ENCODE measurements at regions not wholly inside any gene's neighbourhood (a gene's known extent, or its start where the extent isn't known, plus 50 kb on each side); places are given as distances from the start of the nearest gene placed in this dataset.

DNA sequence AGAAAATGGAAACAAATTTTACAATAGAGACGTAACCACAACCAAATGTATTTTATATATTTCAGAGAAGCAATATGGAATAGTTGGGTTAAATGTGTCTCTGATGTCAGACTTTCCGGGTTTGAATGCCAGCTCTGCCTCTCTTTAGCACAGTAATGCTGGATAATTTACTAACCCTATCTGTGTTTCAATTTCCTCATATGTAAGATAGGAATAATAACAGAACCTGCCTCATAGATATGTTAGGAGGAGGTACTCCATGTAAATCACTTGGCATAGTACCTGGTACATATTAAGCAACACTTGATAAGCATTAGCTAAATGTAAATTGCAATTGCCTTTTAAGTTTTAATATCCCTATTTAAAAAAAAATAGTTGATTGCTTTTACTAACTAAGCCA, 231.3 kb upstream of the ZC3H15 start:
- TF ChIP-seq, protein P1, sequence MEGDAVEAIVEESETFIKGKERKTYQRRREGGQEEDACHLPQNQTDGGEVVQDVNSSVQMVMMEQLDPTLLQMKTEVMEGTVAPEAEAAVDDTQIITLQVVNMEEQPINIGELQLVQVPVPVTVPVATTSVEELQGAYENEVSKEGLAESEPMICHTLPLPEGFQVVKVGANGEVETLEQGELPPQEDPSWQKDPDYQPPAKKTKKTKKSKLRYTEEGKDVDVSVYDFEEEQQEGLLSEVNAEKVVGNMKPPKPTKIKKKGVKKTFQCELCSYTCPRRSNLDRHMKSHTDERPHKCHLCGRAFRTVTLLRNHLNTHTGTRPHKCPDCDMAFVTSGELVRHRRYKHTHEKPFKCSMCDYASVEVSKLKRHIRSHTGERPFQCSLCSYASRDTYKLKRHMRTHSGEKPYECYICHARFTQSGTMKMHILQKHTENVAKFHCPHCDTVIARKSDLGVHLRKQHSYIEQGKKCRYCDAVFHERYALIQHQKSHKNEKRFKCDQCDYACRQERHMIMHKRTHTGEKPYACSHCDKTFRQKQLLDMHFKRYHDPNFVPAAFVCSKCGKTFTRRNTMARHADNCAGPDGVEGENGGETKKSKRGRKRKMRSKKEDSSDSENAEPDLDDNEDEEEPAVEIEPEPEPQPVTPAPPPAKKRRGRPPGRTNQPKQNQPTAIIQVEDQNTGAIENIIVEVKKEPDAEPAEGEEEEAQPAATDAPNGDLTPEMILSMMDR (IDR thresholded peaks at IDR 0.05): no peak
- TF ChIP-seq, protein P2, sequence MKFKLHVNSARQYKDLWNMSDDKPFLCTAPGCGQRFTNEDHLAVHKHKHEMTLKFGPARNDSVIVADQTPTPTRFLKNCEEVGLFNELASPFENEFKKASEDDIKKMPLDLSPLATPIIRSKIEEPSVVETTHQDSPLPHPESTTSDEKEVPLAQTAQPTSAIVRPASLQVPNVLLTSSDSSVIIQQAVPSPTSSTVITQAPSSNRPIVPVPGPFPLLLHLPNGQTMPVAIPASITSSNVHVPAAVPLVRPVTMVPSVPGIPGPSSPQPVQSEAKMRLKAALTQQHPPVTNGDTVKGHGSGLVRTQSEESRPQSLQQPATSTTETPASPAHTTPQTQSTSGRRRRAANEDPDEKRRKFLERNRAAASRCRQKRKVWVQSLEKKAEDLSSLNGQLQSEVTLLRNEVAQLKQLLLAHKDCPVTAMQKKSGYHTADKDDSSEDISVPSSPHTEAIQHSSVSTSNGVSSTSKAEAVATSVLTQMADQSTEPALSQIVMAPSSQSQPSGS (CRISPR knock-in tag; IDR thresholded peaks at IDR 0.05; ENCODE audit: borderline replicate concordance, low read depth): no peak
- no peak for TF ChIP-seq TEAD4 (CRISPR knock-in tag; IDR thresholded peaks at IDR 0.05)
- TF ChIP-seq FOXK1 (CRISPR knock-in tag; IDR thresholded peaks at IDR 0.05): no peak
- TF ChIP-seq, protein P3, sequence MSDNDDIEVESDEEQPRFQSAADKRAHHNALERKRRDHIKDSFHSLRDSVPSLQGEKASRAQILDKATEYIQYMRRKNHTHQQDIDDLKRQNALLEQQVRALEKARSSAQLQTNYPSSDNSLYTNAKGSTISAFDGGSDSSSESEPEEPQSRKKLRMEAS (CRISPR knock-in tag; IDR thresholded peaks at IDR 0.05): no peak
- TF ChIP-seq, protein P4, sequence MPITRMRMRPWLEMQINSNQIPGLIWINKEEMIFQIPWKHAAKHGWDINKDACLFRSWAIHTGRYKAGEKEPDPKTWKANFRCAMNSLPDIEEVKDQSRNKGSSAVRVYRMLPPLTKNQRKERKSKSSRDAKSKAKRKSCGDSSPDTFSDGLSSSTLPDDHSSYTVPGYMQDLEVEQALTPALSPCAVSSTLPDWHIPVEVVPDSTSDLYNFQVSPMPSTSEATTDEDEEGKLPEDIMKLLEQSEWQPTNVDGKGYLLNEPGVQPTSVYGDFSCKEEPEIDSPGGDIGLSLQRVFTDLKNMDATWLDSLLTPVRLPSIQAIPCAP (CRISPR knock-in tag; IDR thresholded peaks at IDR 0.05): no peak
- TF ChIP-seq NR1H2 (CRISPR knock-in tag; IDR thresholded peaks at IDR 0.05): no peak
- TF ChIP-seq, protein P5, sequence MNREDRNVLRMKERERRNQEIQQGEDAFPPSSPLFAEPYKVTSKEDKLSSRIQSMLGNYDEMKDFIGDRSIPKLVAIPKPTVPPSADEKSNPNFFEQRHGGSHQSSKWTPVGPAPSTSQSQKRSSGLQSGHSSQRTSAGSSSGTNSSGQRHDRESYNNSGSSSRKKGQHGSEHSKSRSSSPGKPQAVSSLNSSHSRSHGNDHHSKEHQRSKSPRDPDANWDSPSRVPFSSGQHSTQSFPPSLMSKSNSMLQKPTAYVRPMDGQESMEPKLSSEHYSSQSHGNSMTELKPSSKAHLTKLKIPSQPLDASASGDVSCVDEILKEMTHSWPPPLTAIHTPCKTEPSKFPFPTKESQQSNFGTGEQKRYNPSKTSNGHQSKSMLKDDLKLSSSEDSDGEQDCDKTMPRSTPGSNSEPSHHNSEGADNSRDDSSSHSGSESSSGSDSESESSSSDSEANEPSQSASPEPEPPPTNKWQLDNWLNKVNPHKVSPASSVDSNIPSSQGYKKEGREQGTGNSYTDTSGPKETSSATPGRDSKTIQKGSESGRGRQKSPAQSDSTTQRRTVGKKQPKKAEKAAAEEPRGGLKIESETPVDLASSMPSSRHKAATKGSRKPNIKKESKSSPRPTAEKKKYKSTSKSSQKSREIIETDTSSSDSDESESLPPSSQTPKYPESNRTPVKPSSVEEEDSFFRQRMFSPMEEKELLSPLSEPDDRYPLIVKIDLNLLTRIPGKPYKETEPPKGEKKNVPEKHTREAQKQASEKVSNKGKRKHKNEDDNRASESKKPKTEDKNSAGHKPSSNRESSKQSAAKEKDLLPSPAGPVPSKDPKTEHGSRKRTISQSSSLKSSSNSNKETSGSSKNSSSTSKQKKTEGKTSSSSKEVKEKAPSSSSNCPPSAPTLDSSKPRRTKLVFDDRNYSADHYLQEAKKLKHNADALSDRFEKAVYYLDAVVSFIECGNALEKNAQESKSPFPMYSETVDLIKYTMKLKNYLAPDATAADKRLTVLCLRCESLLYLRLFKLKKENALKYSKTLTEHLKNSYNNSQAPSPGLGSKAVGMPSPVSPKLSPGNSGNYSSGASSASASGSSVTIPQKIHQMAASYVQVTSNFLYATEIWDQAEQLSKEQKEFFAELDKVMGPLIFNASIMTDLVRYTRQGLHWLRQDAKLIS (CRISPR knock-in tag; IDR thresholded peaks at IDR 0.05; ENCODE audit: borderline replicate concordance): no peak

Measured in WTC11 (cell line).